Stimulated activated CD4-positive, alpha-beta T cell treated with anti-CD3 and anti-CD28 coated beads, Interleukin-15, amount 100 ng/mL, for 1 hour (primary cell): ENCODE measurements at regions not wholly inside any gene's neighbourhood (a gene's known extent, or its start where the extent isn't known, plus 50 kb on each side); places are given as distances from the start of the nearest gene placed in this dataset.

ENCODE experiments used
- DNase-seq, 2 donors: peaks; one replicate each; pipeline ENCODE4 v3.0.0-alpha.2; 2020; ENCODE audit warnings: low read depth in 1 of 2, low spot score in 1 of 2

GRCh38 chr2:240319855-240320203, 115.6 kb upstream of the GPC1 start:
- DNase-seq = no peak

- no peak for DNase-seq
Observed at GRCh38 chr2:240320204-240320993, 115.1 kb upstream of the GPC1 start.

GRCh38 chr2:240322231-240322955, 113.1 kb upstream of the GPC1 start:
- DNase-seq = no peak

GRCh38 chr2:240322991-240323390, 112.5 kb upstream of the GPC1 start:
- DNase-seq = no peak

GRCh38 chr2:240323601-240324291, 111.7 kb upstream of the GPC1 start:
- DNase-seq = no peak

- no peak for DNase-seq
Observed at GRCh38 chr2:240324312-240325015, 111.0 kb upstream of the GPC1 start.

- DNase-seq = no peak
Observed at GRCh38 chr2:240325016-240326007, 110.2 kb upstream of the GPC1 start.

GRCh38 chr2:240326246-240326645, 109.2 kb upstream of the GPC1 start:
- no peak for DNase-seq

- DNase-seq = no peak
Observed at GRCh38 chr2:240326886-240327285, 108.6 kb upstream of the GPC1 start.

- no peak for DNase-seq
Observed at GRCh38 chr2:240327566-240327965, 107.9 kb upstream of the GPC1 start.

GRCh38 chr2:240328526-240328925, 106.9 kb upstream of the GPC1 start:
- no peak for DNase-seq

GRCh38 chr2:240329116-240329665, 106.3 kb upstream of the GPC1 start:
- no peak for DNase-seq

- no peak for DNase-seq
Observed at GRCh38 chr2:240329778-240330177, 105.7 kb upstream of the GPC1 start.

- no peak for DNase-seq
Observed at GRCh38 chr2:240333985-240334384, 101.5 kb upstream of the GPC1 start.

GRCh38 chr2:240335061-240335460, 100.4 kb upstream of the GPC1 start:
- no peak for DNase-seq

GRCh38 chr2:240336820-240337427, 98.5 kb upstream of the GPC1 start:
- DNase-seq = no peak

- DNase-seq = no peak
Observed at GRCh38 chr2:240338274-240338673, 97.2 kb upstream of the GPC1 start.

GRCh38 chr2:240339411-240340360, 95.8 kb upstream of the GPC1 start:
- DNase-seq = no peak
